ENCODE measurements at regions not wholly inside any gene's neighbourhood (a gene's known extent, or its start where the extent isn't known, plus 50 kb on each side); places are given as distances from the start of the nearest gene placed in this dataset.

GRCh38 chr1:232476538-232476950, 153.4 kb downstream of the SIPA1L2 start:
- TF ChIP-seq GATA2 (IDR thresholded peaks at IDR 0.05; ENCODE audit: low read depth, low read length) = no peak
- TF ChIP-seq GATA3 (IDR thresholded peaks at IDR 0.05; ENCODE audit: low read depth, low read length) = no peak

Data from SH-SY5Y (cell line).